GM10248 (cell line): ENCODE measurements at regions not wholly inside any gene's neighbourhood (a gene's known extent, or its start where the extent isn't known, plus 50 kb on each side); places are given as distances from the start of the nearest gene placed in this dataset.

Experiments used
- CTCF ChIA-PET: fragments of 300-600 bp; sonication (Branson Sonifier 250); formaldehyde crosslinking; extraction: SDS; loops from one replicate; lab custom pipeline; 2021; ENCODE audit warnings: antibody characterized with exemption; lab: Yijun Ruan, JAX
- POLR2A ChIA-PET: fragments of 350-650 bp; sonication (Branson Sonifier 250); formaldehyde crosslinking; extraction: SDS; loops from one replicate; lab custom pipeline; 2020; ENCODE audit warnings: antibody characterized with exemption; lab: Yijun Ruan, JAX
- DNase-seq: peaks from one replicate; pipeline ENCODE4 v3.0.0; 2012; ENCODE audit errors: extremely low spot score
- TF ChIP-seq, protein P1 (sequence below): IDR thresholded peaks from 2 replicates; pipeline ENCODE4 v1.5.1; 2012; ENCODE audit warnings: mild to moderate bottlenecking, low read depth; ENCODE audit errors: extremely low read depth, missing control alignments, control extremely low read depth

DNA sequence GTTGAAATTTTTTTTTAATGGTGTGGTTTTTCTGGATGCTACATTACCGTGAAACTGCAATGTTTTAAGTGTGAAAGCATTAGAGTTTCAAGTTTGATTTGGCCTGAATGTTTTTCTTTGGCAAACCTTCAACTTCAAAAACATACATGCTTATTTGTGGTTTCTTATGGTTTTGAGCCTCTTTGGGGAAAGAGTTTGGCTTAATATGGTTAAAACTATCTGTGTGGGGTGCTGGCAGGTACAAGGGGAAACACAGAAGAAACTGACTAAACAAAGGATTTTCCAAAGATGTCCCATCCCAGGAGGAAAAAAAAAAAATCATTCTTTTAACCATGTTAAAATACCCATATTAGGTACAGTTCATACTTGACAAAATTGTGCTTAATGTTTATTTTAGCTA, 121.1 kb downstream of the HGF start:
- ChIA-PET POLR2A (no interaction called here), CTCF (interaction anchor here (0.9 to 1.0 kb wide), 3 partner anchors 9 to 20 kb away, joined by 3 to 4 read pairs (median 4); no protein-coding TSS in a partner anchor)
- DNase-seq: no peak
- TF ChIP-seq, protein P1, sequence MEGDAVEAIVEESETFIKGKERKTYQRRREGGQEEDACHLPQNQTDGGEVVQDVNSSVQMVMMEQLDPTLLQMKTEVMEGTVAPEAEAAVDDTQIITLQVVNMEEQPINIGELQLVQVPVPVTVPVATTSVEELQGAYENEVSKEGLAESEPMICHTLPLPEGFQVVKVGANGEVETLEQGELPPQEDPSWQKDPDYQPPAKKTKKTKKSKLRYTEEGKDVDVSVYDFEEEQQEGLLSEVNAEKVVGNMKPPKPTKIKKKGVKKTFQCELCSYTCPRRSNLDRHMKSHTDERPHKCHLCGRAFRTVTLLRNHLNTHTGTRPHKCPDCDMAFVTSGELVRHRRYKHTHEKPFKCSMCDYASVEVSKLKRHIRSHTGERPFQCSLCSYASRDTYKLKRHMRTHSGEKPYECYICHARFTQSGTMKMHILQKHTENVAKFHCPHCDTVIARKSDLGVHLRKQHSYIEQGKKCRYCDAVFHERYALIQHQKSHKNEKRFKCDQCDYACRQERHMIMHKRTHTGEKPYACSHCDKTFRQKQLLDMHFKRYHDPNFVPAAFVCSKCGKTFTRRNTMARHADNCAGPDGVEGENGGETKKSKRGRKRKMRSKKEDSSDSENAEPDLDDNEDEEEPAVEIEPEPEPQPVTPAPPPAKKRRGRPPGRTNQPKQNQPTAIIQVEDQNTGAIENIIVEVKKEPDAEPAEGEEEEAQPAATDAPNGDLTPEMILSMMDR: no peak

DNA sequence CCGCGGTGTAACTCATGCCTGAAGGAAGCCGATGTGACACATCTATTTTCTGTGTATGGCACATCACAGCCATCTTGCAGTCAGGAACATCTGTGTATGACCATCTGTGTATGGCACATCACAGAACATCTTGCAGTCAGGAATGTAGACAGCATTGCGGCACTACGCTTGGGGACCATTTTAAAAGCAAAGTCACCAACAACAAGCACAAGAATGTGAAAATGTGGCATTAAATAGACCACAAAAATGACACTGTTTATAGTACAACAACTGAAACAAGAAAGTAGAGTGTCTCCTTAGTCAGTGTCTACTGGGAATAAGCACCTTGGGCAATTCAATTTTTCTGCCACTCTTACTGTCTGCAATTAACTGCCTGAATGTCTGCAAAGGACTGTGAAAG, 124.4 kb downstream of the HGF start:
- TF ChIP-seq, protein P1: no peak
- DNase-seq: no peak
- CTCF ChIA-PET: no interaction called here
- POLR2A ChIA-PET: no interaction called here

DNA sequence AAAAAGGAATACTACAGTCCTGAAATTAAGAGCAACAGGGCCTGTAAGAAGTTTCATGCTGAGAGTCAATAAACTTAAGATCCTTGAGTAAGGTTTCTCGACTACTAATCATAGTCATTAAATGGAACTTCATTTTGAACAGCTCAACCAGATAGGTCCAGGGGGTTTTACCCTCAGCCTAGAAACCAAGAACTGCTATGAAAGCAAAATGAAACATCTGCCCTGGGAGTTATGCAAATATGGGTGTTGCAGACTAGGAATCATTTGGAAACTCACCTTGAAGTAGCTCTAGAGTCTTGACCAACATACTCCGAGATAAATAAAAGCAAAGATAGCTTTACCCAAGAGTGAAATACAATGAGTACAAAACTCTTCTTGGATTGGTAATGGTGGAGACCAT, 128.0 kb downstream of the HGF start:
- ChIA-PET CTCF (interaction anchor here (1.1 to 1.5 kb wide), 2 partner anchors 13 to 35 kb away, joined by 3 to 4 read pairs; no protein-coding TSS in a partner anchor), POLR2A (no interaction called here)
- no peak for DNase-seq
- TF ChIP-seq, protein P1: no peak

DNA sequence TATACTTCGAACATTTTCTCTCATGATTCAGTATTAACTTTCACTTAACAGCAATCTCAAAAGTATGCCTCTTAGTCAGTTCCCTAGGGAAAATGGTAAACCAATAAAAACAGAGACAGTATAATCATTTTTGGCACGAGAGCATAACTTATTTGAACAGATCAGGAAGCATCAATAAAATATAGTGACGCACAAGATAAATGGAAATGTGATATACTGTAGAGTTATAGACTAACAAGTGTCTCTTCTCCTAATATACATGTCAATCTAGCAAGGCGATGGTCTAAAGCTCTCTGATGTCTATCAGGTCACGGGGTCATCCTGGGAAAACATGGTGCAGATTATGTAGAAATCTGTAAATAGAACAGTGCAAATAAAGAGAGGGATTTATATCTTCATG, 131.6 kb downstream of the HGF start:
- CTCF ChIA-PET: no interaction called here
- TF ChIP-seq, protein P1: no peak
- DNase-seq: no peak
- POLR2A ChIA-PET: no interaction called here

DNA sequence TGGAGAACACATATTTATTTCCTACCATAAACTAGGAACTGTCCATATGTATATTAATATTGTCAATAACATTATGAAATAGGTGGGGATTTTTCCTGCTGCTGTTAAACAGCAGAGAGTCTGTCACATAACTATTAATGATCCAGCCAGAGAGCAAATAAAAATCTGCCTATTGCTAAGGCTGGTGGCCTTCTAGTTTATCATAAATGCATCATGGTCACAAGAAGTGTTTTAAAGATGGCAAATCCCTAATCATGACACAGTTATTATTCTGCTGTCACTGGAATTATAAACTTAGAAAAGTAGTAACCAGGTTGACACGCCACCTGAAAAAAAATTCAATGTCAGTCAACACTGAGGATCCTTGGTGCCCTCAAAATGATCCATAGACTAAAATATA, 132.3 kb downstream of the HGF start:
- TF ChIP-seq, protein P1: no peak
- DNase-seq: no peak
- ChIA-PET CTCF (no interaction called here), POLR2A (no interaction called here)

DNA sequence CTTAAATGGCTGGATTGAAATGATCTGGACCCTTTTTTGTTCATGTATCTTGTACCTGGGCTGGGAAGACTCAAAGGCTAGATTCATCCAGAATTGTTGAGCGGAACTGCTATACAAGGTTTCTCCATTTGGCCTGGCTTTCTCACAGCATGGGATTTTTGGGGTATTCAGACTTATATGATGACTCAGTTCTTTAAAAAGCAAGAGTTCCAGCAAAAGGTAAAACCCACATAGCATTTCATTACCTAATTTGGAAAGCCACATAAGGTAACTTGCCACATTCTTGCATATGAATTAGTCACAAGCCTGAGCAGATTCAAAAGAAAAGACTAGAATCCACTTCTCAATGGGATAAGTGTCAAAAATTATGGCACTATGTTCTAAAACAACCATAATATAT, 137.4 kb downstream of the HGF start:
- TF ChIP-seq, protein P1: no peak
- ChIA-PET CTCF (no interaction called here), POLR2A (no interaction called here)
- no peak for DNase-seq

DNA sequence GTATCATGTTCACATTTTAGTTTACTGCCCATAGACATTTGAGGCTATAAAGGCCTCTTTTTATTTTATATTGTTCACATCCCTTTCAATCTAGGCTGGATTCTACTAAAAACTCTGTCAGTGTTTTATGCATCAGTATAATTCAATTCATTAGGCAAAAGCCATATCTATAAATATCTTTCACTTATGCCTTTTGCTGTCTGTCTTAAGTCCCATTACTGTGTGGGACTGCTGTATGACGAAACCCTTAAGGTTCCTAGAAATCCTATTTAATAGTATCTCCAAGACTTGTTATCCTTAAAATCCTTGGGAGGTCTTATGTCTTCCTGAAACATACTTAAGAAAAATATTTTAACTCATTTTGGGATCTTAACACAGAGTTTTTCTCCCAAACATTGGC, 139.2 kb downstream of the HGF start:
- POLR2A ChIA-PET: no interaction called here
- no peak for DNase-seq
- TF ChIP-seq, protein P1: no peak
- CTCF ChIA-PET: no interaction called here
